Spleen (tissue), 7 donors: ENCODE measurements at regions not wholly inside any gene's neighbourhood (a gene's known extent, or its start where the extent isn't known, plus 50 kb on each side); places are given as distances from the start of the nearest gene placed in this dataset.

Source experiments
- CTCF ChIP-seq, 11 experiments: fragments of 200-600 bp in 7 of 11; fragments of 450-650 bp in 4 of 11; sonication (generic) in 4 of 11; IDR thresholded peaks in 8 of 11; conservative IDR thresholded peaks in 3 of 11; 1 replicate in 7 of 11; 2 replicates in 4 of 11; pipeline versions ENCODE4 v1.4.0 to v1.8.0; 2016 to 2021; ENCODE audit warnings: antibody characterized with exemption in 11 of 11, inconsistent platforms in 4 of 11, mild to moderate bottlenecking in 1 of 11
- POLR2A ChIP-seq, 3 donors: fragments of 450-650 bp; IDR thresholded peaks; one replicate each; pipeline ENCODE4 v1.5.1; 2017; ENCODE audit warnings: antibody characterized with exemption in 3 of 3, mild to moderate bottlenecking in 1 of 3
- donor health status: DM: no; HTN: no; CAD: no; lungs with moderate emphysema.
- donor health status: DM: no; HTN: no; CAD: no.
- donor health status: DM: no; HTN: no; CAD: no.

- no peak for TF ChIP-seq POLR2A (IDR thresholded peaks at IDR 0.05)
- TF ChIP-seq CTCF (IDR thresholded peaks at IDR 0.05 in 8 of 11, conservative IDR thresholded peaks at IDR 0.05 in 3 of 11), result no peak
Observed at GRCh38 chr2:157127249-157128012, 130.1 kb upstream of the GALNT5 start.
